Heart right ventricle (tissue), 16 donors: ENCODE measurements at regions not wholly inside any gene's neighbourhood (a gene's known extent, or its start where the extent isn't known, plus 50 kb on each side); places are given as distances from the start of the nearest gene placed in this dataset.

ENCODE experiments used
- ATAC-seq, 8 donors: fragments of 200-7000 bp; cut with Tn5 transposase; one replicate each; pipeline ENCODE4 v1.9.1; 2020; ENCODE audit warnings: mild to moderate bottlenecking in 8 of 8, moderate library complexity in 8 of 8, moderate number of reproducible peaks in 1 of 8
- DNase-seq, 2 donors: peaks; one replicate each; pipeline ENCODE4 v3.0.0-alpha.2; 2020
- H3K27ac ChIP-seq, 10 donors: fragments of 200-600 bp; sonication (generic) in 2 of 10; one replicate each; pipeline versions ENCODE4 v1.5.0 to v1.8.0; 2020 to 2022; ENCODE audit warnings: mild to moderate bottlenecking in 3 of 10
- H3K27me3 ChIP-seq, 7 donors: fragments of 200-600 bp; one replicate each; pipeline ENCODE4 v1.8.0; 2021 to 2022; ENCODE audit warnings: mild to moderate bottlenecking in 2 of 7
- H3K36me3 ChIP-seq, 9 donors: fragments of 200-600 bp; sonication (generic) in 1 of 9; one replicate each; pipeline versions ENCODE4 v1.5.0 to v1.8.0; 2020 to 2022; ENCODE audit warnings: mild to moderate bottlenecking in 2 of 9
- H3K4me1 ChIP-seq, 9 donors: fragments of 200-600 bp; sonication (generic) in 1 of 9; one replicate each; pipeline versions ENCODE4 v1.5.0 to v1.8.0; 2020 to 2022; ENCODE audit warnings: mild to moderate bottlenecking in 4 of 9
- H3K4me3 ChIP-seq, 10 donors: fragments of 200-600 bp; sonication (generic) in 2 of 10; one replicate each; pipeline versions ENCODE4 v1.5.0 to v1.8.0; 2020 to 2022; ENCODE audit warnings: mild to moderate bottlenecking in 7 of 10, moderate library complexity in 2 of 10
- H3K9me3 ChIP-seq, 11 donors: fragments of 200-600 bp in 10 of 11; sonication (generic) in 2 of 11; one replicate each; pipeline versions ENCODE4 v1.5.0 to v1.8.0; 2013 to 2022; ENCODE audit warnings: mild to moderate bottlenecking in 2 of 11, control low read depth in 1 of 11, moderate library complexity in 1 of 11
- CTCF ChIP-seq, 9 donors: fragments of 200-600 bp; sonication (generic) in 2 of 9; IDR thresholded peaks; one replicate each; pipeline versions ENCODE4 v1.5.0 to v1.8.0; 2021 to 2022; ENCODE audit warnings: antibody characterized with exemption in 9 of 9, mild to moderate bottlenecking in 5 of 9, moderate library complexity in 1 of 9
- WGBS, 2 donors: extraction: QIAGEN DNeasy Blood & Tissue Kit; methylation state at CpG; one replicate each; pipeline ENCODE4 v1.1.7; 2013; ENCODE audit warnings: inconsistent platforms in 1 of 2; 5-methylcytosine and 5-hydroxymethylcytosine counted together
- intact Hi-C, 10 donors: fragments of 100-400 bp; cut with DNase I; formaldehyde crosslinking; loops; one replicate each; pipeline versions ENCODE4 v1.11.1 to v1.14.2; 2022
- donor health status: Arrhythmogenic right ventricular cardiomyopathy.
- donor health status: ischemic (EF 13 %, LVEDD 7.1; RV severe dilation, severe dysfunction).
- donor health status: healthy with polysubstance abuse.
- donor health status: DM: no; HTN: yes; CAD: no.
- donor health status: DM: no; HTN: no; CAD: no.
- donor health status: ischemic (EF 25% LVEDD 6.9; RV normal size, moderate dysfunction).
- donor health status: ischemic (EF 25% LVEDD 5.7; RV mildly dilated, moderate dysfunction).
- donor health status: healthy.
- donor health status: DM: yes; HTN: yes; CAD: no.
- donor health status: Ischemic cardiomyopathy.
- donor health status: ischemic (EF 35%, LVEDD 5.7; RV mildly dilated, moderate dysfunction).
- donor health status: nonischemic (EF 11% LVEDD 7.7; RV severe dilation, severe dysfunction).
- donor health status: DM: yes; HTN: yes; CAD: no.
- donor health status: PGD.
- donor health status: ischemic (EF 29% LVEDD 5.4; RV normal size, mild dysfunction).
- donor health status: nonischemic (EF 23%, LVEDD 6.1; RV moderate dilation, normal function).

DNA sequence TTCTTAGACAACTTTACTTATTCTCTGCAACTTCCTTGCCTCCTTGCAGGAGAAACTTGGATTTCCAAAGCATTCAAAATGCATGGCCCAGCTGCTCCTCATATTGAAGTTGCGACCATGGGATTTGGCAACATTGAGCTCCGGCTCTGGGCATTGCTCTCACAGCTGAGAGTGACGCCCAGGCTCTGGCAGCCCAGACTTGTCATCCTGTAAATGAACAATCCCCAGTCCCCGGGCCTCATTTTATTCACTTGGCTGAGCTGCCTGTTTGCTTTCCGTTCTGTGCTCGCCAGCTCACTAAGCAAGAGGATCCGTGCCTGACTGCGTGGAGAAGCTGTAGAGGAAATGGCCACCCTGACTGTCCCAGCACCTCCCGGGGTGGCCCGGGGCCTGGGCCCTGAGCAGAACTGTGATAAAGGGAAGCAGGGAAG is 119.5 kb upstream of the CD93 start:
- WGBS, 2 donors = 14 to 22% methylated on average over 10 of the region's 10 CpGs
- intact Hi-C loops = loop anchor here in 2 of 10 donors (10.0 kb wide), 2 partner anchors 151 to 281 kb away; no protein-coding TSS in a partner anchor
- H3K4me1 ChIP-seq = peaks cover 16 to 74% (median 52%) of the 10 kb centered on the region in 9 donors

GRCh38 chr20:23205211-23205610 is 119.1 kb upstream of the CD93 start:
- Histone ChIP-seq H3K4me3 (no peak overlapping the region), H3K36me3 (no peaks in the 10 kb centered on the region), H3K4me1 (peaks cover 16 to 75% (median 52%) of the 10 kb centered on the region in 9 donors), H3K27ac (peak overlapping the region; percentile 72 to 94 (median 76)), H3K9me3 (no peaks in the 10 kb centered on the region), H3K27me3 (no peaks in the 10 kb centered on the region)
- ATAC-seq (peak in 2 of 8 donors; percentile 25 to 35), DNase-seq (no peak)
- intact Hi-C loops = loop anchor here in 2 of 10 donors (10.0 kb wide), 2 partner anchors 150 to 280 kb away; no protein-coding TSS in a partner anchor
- TF ChIP-seq CTCF (IDR thresholded peaks at IDR 0.05) = no peak
- WGBS, 2 donors = 79 to 80% methylated on average over 7 of the region's 7 CpGs

More for the DNA sequence above, 119.5 kb upstream of the CD93 start:
- Histone ChIP-seq H3K4me3 (no peak overlapping the region), H3K36me3 (no peaks in the 10 kb centered on the region), H3K27ac (peak overlapping the region; percentile 72 to 94 (median 76)), H3K9me3 (no peaks in the 10 kb centered on the region), H3K27me3 (no peaks in the 10 kb centered on the region)
- ATAC-seq = peak; percentile 75 to 94 (median 90)
- DNase-seq = peak; percentile 70 to 85
- TF ChIP-seq CTCF (IDR thresholded peaks at IDR 0.05) = no peak

DNA sequence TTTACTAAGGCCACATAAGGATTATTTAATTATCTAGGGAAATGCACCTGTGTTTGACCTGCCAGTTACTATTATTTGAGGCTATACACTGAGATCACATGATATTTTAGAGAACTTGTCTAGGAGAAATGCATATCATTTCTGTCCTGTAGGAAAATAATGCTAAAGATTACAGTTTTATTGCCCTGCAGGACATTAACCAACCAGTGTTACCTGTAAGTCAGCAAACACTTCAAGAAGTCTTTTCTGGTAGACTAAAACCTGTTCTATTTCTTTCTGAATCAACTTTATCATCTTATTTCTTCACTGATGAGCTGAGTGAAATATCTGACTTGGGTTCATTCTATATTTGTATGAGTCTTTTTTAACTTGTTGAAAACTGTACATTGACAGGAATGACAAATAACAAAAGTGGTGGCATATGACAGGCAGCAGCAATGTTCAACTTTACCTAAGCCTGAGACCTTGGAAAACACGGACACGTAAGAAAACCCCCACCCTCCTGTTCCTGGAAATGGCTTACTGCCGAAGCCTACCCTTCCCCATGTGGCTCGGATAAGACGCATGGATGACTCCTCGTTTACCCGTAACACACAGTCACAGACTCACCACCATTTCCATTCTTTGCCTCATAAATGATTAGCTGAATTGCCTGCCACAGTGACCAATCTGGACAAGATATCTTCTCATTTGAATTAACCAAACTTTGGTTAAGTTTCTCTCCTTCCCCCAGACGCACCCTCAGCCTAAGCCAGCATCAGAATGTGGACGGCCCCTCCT is 118.0 kb upstream of the CD93 start:
- H3K4me1 ChIP-seq = peaks cover 16 to 75% (median 52%) of the 10 kb centered on the region in 9 donors
- intact Hi-C loops = loop anchor here in 3 of 10 donors (5.0 to 10.0 kb wide), 4 partner anchors 62 to 279 kb away; no protein-coding TSS in a partner anchor
- TF ChIP-seq CTCF (IDR thresholded peaks at IDR 0.05) = no peak
- no peak overlapping the region for H3K4me3 ChIP-seq
- no peaks in the 10 kb centered on the region for H3K9me3 ChIP-seq
- no peak for DNase-seq
- H3K36me3 ChIP-seq = no peaks in the 10 kb centered on the region
- no peak for ATAC-seq
- 89 to 93% methylated on average over 9 of the region's 9 CpGs for WGBS, 2 donors
- H3K27me3 ChIP-seq = no peaks in the 10 kb centered on the region
- peak overlapping the region in 5 of 10 donors; percentile 24 to 94 (median 44) for H3K27ac ChIP-seq

DNA sequence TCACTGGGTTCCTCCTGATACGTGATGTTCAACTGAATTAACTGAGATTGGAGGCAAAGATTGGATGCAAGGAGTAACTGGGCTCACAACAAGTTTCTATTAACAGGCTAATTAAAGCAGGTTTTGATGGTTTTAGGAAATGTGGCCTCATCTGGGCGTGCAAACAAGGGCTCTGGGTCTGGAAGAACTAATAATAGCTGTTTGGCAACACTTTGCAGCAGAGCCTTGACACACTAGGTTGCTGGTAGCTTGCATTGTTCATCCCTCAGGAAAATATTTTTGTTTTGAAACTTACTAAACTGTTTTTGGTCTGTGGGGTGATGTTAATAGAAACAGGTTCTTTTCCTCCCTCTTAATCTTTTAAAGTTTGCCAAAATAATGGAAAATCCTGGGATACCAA is 117.2 kb upstream of the CD93 start:
- Histone ChIP-seq H3K36me3 (no peaks in the 10 kb centered on the region), H3K4me1 (peaks cover 16 to 74% (median 52%) of the 10 kb centered on the region in 9 donors), H3K4me3 (no peak overlapping the region), H3K9me3 (no peaks in the 10 kb centered on the region), H3K27ac (peak overlapping the region in 6 of 10 donors; percentile 24 to 94 (median 42)), H3K27me3 (no peaks in the 10 kb centered on the region)
- ATAC-seq = peak in 6 of 8 donors; percentile 24 to 68 (median 50)
- intact Hi-C loops = loop anchor here in 3 of 10 donors (5.0 to 10.0 kb wide), 4 partner anchors 61 to 279 kb away; no protein-coding TSS in a partner anchor
- TF ChIP-seq CTCF (IDR thresholded peaks at IDR 0.05) = no peak
- 22% methylated on average over 2 of the region's 2 CpGs for WGBS, 2 donors
- no peak for DNase-seq
